ENCODE measurements at regions not wholly inside any gene's neighbourhood (a gene's known extent, or its start where the extent isn't known, plus 50 kb on each side); places are given as distances from the start of the nearest gene placed in this dataset.

- TF ChIP-seq CTCF (conservative IDR thresholded peaks at IDR 0.05) (no peak), EZH2 (IDR thresholded peaks at IDR 0.05; ENCODE audit: low read depth) (no peak)
Observed at GRCh38 chr11:60647087-60647486, 52.3 kb upstream of the MS4A8 start.
